ENCODE measurements at regions not wholly inside any gene's neighbourhood (a gene's known extent, or its start where the extent isn't known, plus 50 kb on each side); places are given as distances from the start of the nearest gene placed in this dataset.

- no peak for TF ChIP-seq CTCF (IDR thresholded peaks at IDR 0.05; ENCODE audit: borderline replicate concordance, extremely low read depth, low read length, poor library complexity, severe bottlenecking)
- no peak for TF ChIP-seq EZH2 (IDR thresholded peaks at IDR 0.05; ENCODE audit: borderline replicate concordance, low read depth, low read length, severe bottlenecking)
These were observed 482.4 kb downstream of the CDY2B start for GRCh38 chrY:17397659-17398058.

Measured in DND-41 (cell line).